ENCODE measurements at regions not wholly inside any gene's neighbourhood (a gene's known extent, or its start where the extent isn't known, plus 50 kb on each side); places are given as distances from the start of the nearest gene placed in this dataset.

- H3K4me1 ChIP-seq = no peaks in the 10 kb centered on the region
- H3K36me3 ChIP-seq = no peaks in the 10 kb centered on the region
- H3K4me3 ChIP-seq = no peak overlapping the region
- no peaks in the 10 kb centered on the region for H3K9me3 ChIP-seq
- no peaks in the 10 kb centered on the region for H3K27me3 ChIP-seq
- no peak for DNase-seq (ENCODE audit: extremely low spot score in 2 of 2)
- H3K27ac ChIP-seq = no peak overlapping the region
- no peak for TF ChIP-seq POLR2AphosphoS5 (IDR thresholded peaks at IDR 0.05; ENCODE audit: insufficient read depth in 1 of 2, low read depth in 1 of 2)
- TF ChIP-seq CTCF (IDR thresholded peaks at IDR 0.05) = no peak
- TF ChIP-seq POLR2A (IDR thresholded peaks at IDR 0.05) = no peak
- intact Hi-C loops (cut with DNase I) = no loop called here
Observed at GRCh38 chr11:21911061-21911460, 281.8 kb upstream of the ANO5 start.

- intact Hi-C loops (cut with DNase I) = no loop called here
- Histone ChIP-seq H3K9me3 (no peaks in the 10 kb centered on the region), H3K4me1 (no peaks in the 10 kb centered on the region), H3K27me3 (no peaks in the 10 kb centered on the region), H3K36me3 (no peaks in the 10 kb centered on the region), H3K4me3 (no peak overlapping the region), H3K27ac (no peak overlapping the region)
- TF ChIP-seq POLR2AphosphoS5 (IDR thresholded peaks at IDR 0.05; ENCODE audit: insufficient read depth in 1 of 2, low read depth in 1 of 2) (no peak), CTCF (IDR thresholded peaks at IDR 0.05) (no peak), POLR2A (IDR thresholded peaks at IDR 0.05) (no peak)
- DNase-seq (ENCODE audit: extremely low spot score in 2 of 2) = no peak
Observed at GRCh38 chr11:21912285-21912684, 280.6 kb upstream of the ANO5 start.

GRCh38 chr11:21921151-21921550 is 271.7 kb upstream of the ANO5 start:
- Histone ChIP-seq H3K4me1 (no peaks in the 10 kb centered on the region), H3K27me3 (no peaks in the 10 kb centered on the region), H3K9me3 (no peaks in the 10 kb centered on the region), H3K36me3 (no peaks in the 10 kb centered on the region), H3K4me3 (no peak overlapping the region), H3K27ac (no peak overlapping the region)
- TF ChIP-seq CTCF (IDR thresholded peaks at IDR 0.05) (no peak), POLR2A (IDR thresholded peaks at IDR 0.05) (no peak), POLR2AphosphoS5 (IDR thresholded peaks at IDR 0.05; ENCODE audit: insufficient read depth in 1 of 2, low read depth in 1 of 2) (no peak)
- no peak for DNase-seq (ENCODE audit: extremely low spot score in 2 of 2)
- intact Hi-C loops (cut with DNase I) = no loop called here

- TF ChIP-seq CTCF (IDR thresholded peaks at IDR 0.05) (no peak), POLR2AphosphoS5 (IDR thresholded peaks at IDR 0.05; ENCODE audit: insufficient read depth in 1 of 2, low read depth in 1 of 2) (no peak), POLR2A (IDR thresholded peaks at IDR 0.05) (no peak)
- H3K27me3 ChIP-seq = no peaks in the 10 kb centered on the region
- H3K36me3 ChIP-seq = no peaks in the 10 kb centered on the region
- no peak overlapping the region for H3K27ac ChIP-seq
- no peak overlapping the region for H3K4me3 ChIP-seq
- no peak for DNase-seq (ENCODE audit: extremely low spot score in 2 of 2)
- H3K4me1 ChIP-seq = no peaks in the 10 kb centered on the region
- intact Hi-C loops (cut with DNase I) = no loop called here
- H3K9me3 ChIP-seq = no peaks in the 10 kb centered on the region
Observed at GRCh38 chr11:21924262-21924661, 268.6 kb upstream of the ANO5 start.

- no peaks in the 10 kb centered on the region for H3K36me3 ChIP-seq
Observed at GRCh38 chr11:21927628-21928027, 265.3 kb upstream of the ANO5 start.

More at GRCh38 chr11:21927628-21928027, 265.3 kb upstream of the ANO5 start:
- Histone ChIP-seq H3K4me1 (no peaks in the 10 kb centered on the region), H3K9me3 (no peaks in the 10 kb centered on the region), H3K4me3 (no peak overlapping the region), H3K27me3 (no peaks in the 10 kb centered on the region), H3K27ac (no peak overlapping the region)
- no peak for TF ChIP-seq CTCF (IDR thresholded peaks at IDR 0.05)
- no peak for TF ChIP-seq POLR2AphosphoS5 (IDR thresholded peaks at IDR 0.05; ENCODE audit: insufficient read depth in 1 of 2, low read depth in 1 of 2)
- no peak for TF ChIP-seq POLR2A (IDR thresholded peaks at IDR 0.05)
- intact Hi-C loops (cut with DNase I) = no loop called here
- no peak for DNase-seq (ENCODE audit: extremely low spot score in 2 of 2)

All from vagina (tissue), 2 donors.